GM12878 (cell line): ENCODE measurements at regions not wholly inside any gene's neighbourhood (a gene's known extent, or its start where the extent isn't known, plus 50 kb on each side); places are given as distances from the start of the nearest gene placed in this dataset.

Experiments
- ATAC-seq: fragments of 200-7000 bp; cut with Tn5 transposase; 3 replicates; pipeline ENCODE4 v1.9.1; 2020; ENCODE audit warnings: mild to moderate bottlenecking, moderate library complexity
- BruUV-seq: library from RNA; stranded (reverse); fragments of 400-500 nt; replicated peaks from 2 replicates; lab custom pipeline; 2021; lab: Mats Ljungman, UMichigan
- CTCF ChIA-PET: fragments of 300-600 bp; sonication (Branson Sonifier 250); formaldehyde crosslinking; extraction: SDS; loops from one replicate; lab custom pipeline; 2021; ENCODE audit warnings: inconsistent platforms; lab: Yijun Ruan, JAX
- POLR2A ChIA-PET: fragments of 350-600 bp; formaldehyde crosslinking; extraction: SDS; loops from one replicate; lab custom pipeline; 2021; ENCODE audit warnings: inconsistent platforms; lab: Charles Lee
- RAD21 ChIA-PET: fragments of 300-600 bp; sonication (Branson Sonifier 250); formaldehyde crosslinking; loops from one replicate; lab custom pipeline; 2023; ENCODE audit warnings: antibody characterized with exemption; ENCODE audit not compliant: unreplicated experiment; lab: Charles Lee
- SMC1A ChIA-PET: fragments of 300-600 bp; sonication (Branson Sonifier 250); formaldehyde crosslinking; loops from one replicate; lab custom pipeline; 2023; ENCODE audit not compliant: unreplicated experiment, uncharacterized antibody; lab: Charles Lee
- DNase-seq: peaks from one replicate; pipeline ENCODE4 v3.0.0-alpha.2; 2011; ENCODE audit warnings: low read depth, low spot score
- FAIRE-seq: peaks from 3 replicates; lab custom pipeline; 2011; peaks lifted over from hg19 to GRCh38; lab: Jason Lieb, UNC
- H2AFZ ChIP-seq: 2 replicates; pipeline ENCODE4 v1.6.0; 2011; ENCODE audit warnings: low read depth, low read length, control low read depth; ENCODE audit not compliant: control insufficient read depth
- H3K27ac ChIP-seq: 2 replicates; pipeline ENCODE4 v1.5.1; 2011; ENCODE audit warnings: control low read depth; ENCODE audit not compliant: control insufficient read depth, insufficient read depth
- H3K27me3 ChIP-seq, 2 experiments: replicated peaks in 1 of 2; 2 replicates each; pipeline versions ENCODE4 v1.6.0 to v1.6.1; 2011; ENCODE audit warnings: low read length in 1 of 2; ENCODE audit not compliant: control insufficient read depth in 2 of 2, insufficient read depth in 2 of 2
- H3K36me3 ChIP-seq, 2 experiments: 2 replicates each; pipeline ENCODE4 v1.5.1; 2011; ENCODE audit warnings: low read length in 1 of 2; ENCODE audit not compliant: control insufficient read depth in 2 of 2, insufficient read depth in 2 of 2
- H3K4me1 ChIP-seq: 2 replicates; pipeline ENCODE4 v1.6.1; 2011; ENCODE audit warnings: mild to moderate bottlenecking, low read length, moderate library complexity, mixed read lengths; ENCODE audit not compliant: control insufficient read depth, insufficient read depth
- H3K4me2 ChIP-seq: 2 replicates; pipeline ENCODE4 v1.6.0; 2011; ENCODE audit warnings: control low read depth; ENCODE audit not compliant: control insufficient read depth, insufficient read depth
- H3K4me3 ChIP-seq: fragments of 200-600 bp; sonication (generic); 2 replicates; pipeline ENCODE4 v1.5.1; 2016
- H3K79me2 ChIP-seq: 2 replicates; pipeline ENCODE4 v1.6.0; 2011; ENCODE audit warnings: low read length; ENCODE audit not compliant: control insufficient read depth, insufficient read depth
- H3K9ac ChIP-seq: 2 replicates; pipeline ENCODE4 v1.8.0; 2011; ENCODE audit warnings: low read length, control low read depth, mixed read lengths; ENCODE audit not compliant: control insufficient read depth, insufficient read depth
- H3K9me3 ChIP-seq: replicated peaks from 3 replicates; pipeline ENCODE4 v1.5.1; 2011; ENCODE audit warnings: mild to moderate bottlenecking, low read length; ENCODE audit not compliant: control insufficient read depth, insufficient read depth
- H4K20me1 ChIP-seq: 2 replicates; pipeline ENCODE4 v1.6.0; 2011; ENCODE audit not compliant: control insufficient read depth, insufficient read depth
- ATF7 ChIP-seq: fragments of 450-650 bp; IDR thresholded peaks from 2 replicates; pipeline ENCODE4 v1.6.1; 2016; ENCODE audit warnings: low read depth, mild to moderate bottlenecking
- CHD2 ChIP-seq: IDR thresholded peaks from 2 replicates; pipeline ENCODE4 v1.6.1; 2011; ENCODE audit warnings: low read depth, low read length, improper control_type of control experiment, borderline replicate concordance
- CREM ChIP-seq: IDR thresholded peaks from 2 replicates; pipeline ENCODE4 v1.6.1; 2014; ENCODE audit warnings: antibody characterized with exemption, low read depth
- IKZF2 ChIP-seq, 2 experiments: fragments of 450-650 bp; IDR thresholded peaks; 2 replicates each; pipeline ENCODE4 v1.6.1; 2017; ENCODE audit warnings: mild to moderate bottlenecking in 2 of 2, moderate library complexity in 2 of 2
- LARP7 ChIP-seq: fragments of 450-650 bp; IDR thresholded peaks from 2 replicates; pipeline ENCODE4 v1.6.1; 2017; ENCODE audit warnings: mild to moderate bottlenecking
- MTA2 ChIP-seq: fragments of 450-650 bp; IDR thresholded peaks from 2 replicates; pipeline ENCODE4 v1.6.1; 2016; ENCODE audit warnings: low read depth, mild to moderate bottlenecking, moderate library complexity
- MYB ChIP-seq: fragments of 150-350 bp; IDR thresholded peaks from 2 replicates; pipeline ENCODE4 v1.6.1; 2014; ENCODE audit warnings: mild to moderate bottlenecking, low read depth, low read length, borderline replicate concordance
- NFXL1 ChIP-seq: fragments of 450-650 bp; IDR thresholded peaks from 2 replicates; pipeline ENCODE4 v1.6.1; 2017; ENCODE audit warnings: antibody characterized with exemption, mild to moderate bottlenecking, borderline replicate concordance
- POLR2AphosphoS2 ChIP-seq: IDR thresholded peaks from 2 replicates; pipeline ENCODE4 v1.6.1; 2011; ENCODE audit warnings: low read depth, mild to moderate bottlenecking, low read length, improper control_type of control experiment, moderate library complexity
- RAD51 ChIP-seq: fragments of 450-650 bp; IDR thresholded peaks from 2 replicates; pipeline ENCODE4 v1.6.1; 2016; ENCODE audit warnings: moderate library complexity, mild to moderate bottlenecking, inconsistent platforms
- SMC3 ChIP-seq: IDR thresholded peaks from 2 replicates; pipeline ENCODE4 v1.6.1; 2011; ENCODE audit warnings: low read length, improper control_type of control experiment, borderline replicate concordance
- ZBED1 ChIP-seq: IDR thresholded peaks from 2 replicates; pipeline ENCODE4 v1.6.1; 2016; ENCODE audit warnings: borderline replicate concordance
- ZNF24 ChIP-seq: fragments of 450-650 bp; IDR thresholded peaks from 2 replicates; pipeline ENCODE4 v1.6.1; 2017; ENCODE audit warnings: antibody characterized with exemption, mild to moderate bottlenecking
- WGBS: methylation state at CpG from one replicate; pipeline ENCODE4 v1.1.6; 2016; ENCODE audit warnings: low lambda C conversion rate; ENCODE audit not compliant: insufficient replicate concordance, insufficient coverage; ENCODE audit errors: missing lambda C conversion rate; 5-methylcytosine and 5-hydroxymethylcytosine counted together
- in situ Hi-C: fragments of 300-500 bp; cut with MboI; formaldehyde crosslinking; loops from 9 replicates; pipeline ENCODE4 v1.14.3; 2018; ENCODE audit warnings: mixed read lengths
- intact Hi-C: fragments of 100-400 bp; cut with micrococcal nuclease; formaldehyde crosslinking; loops from one replicate; pipeline ENCODE4 v1.14.2; 2022; ENCODE audit not compliant: unreplicated experiment
- TF ChIP-seq, protein P1 (sequence below): fragments of 450-650 bp; IDR thresholded peaks from 2 replicates; pipeline ENCODE4 v1.6.1; 2017; ENCODE audit warnings: mild to moderate bottlenecking
- TF ChIP-seq, protein P2 (sequence below): fragments of 450-650 bp; IDR thresholded peaks from 2 replicates; pipeline ENCODE4 v1.6.1; 2017; ENCODE audit warnings: antibody characterized with exemption, mild to moderate bottlenecking, moderate library complexity
- TF ChIP-seq, protein P3 (sequence below): fragments of 450-650 bp; IDR thresholded peaks from 2 replicates; pipeline ENCODE4 v1.6.1; 2017; ENCODE audit warnings: mild to moderate bottlenecking, moderate library complexity

DNA sequence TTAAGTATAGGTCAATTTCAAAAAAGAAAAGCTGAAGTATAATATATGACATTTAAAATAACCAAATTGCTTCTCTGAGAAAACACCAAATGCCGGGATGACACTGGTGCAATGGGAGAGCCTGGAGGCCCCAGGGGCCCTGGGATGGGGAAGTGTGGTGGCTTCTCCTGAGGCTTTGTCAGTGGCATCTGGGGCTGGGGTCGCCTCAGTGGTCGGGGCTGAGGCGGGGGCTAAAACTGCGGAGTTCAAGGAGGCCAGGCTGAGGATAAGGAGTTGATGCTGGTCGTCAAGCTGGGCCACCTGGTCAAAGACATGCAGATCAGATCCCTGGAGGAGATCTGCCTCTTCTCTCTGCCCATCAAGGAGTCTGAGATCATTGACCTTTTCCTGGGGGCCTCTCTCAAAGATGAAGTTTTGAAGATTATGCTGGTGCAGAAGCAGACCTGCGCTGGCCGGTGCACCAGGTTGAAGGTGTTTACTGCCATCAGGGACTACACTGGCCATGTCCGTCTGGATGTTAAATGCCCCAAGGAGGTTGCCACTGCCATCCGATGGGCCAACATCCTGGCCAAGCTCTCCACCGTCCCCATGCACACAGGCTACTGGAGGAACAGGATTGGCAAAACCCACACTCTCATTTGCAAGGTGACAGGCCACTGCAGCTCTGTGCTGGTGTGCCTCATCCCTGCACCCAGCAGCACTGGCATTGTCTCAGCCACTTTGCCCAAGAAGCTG lies 660.1 kb upstream of the CCDC179 start:
- SMC1A ChIA-PET: interaction anchor here (1.3 to 1.6 kb wide), 2 partner anchors 10 to 18 kb away, joined by 3 to 4 read pairs; no protein-coding TSS in a partner anchor
- no peaks in the 10 kb centered on the region for H3K9me3 ChIP-seq
- BruUV-seq: no TSS peak
- no peak for TF ChIP-seq IKZF2 (IDR thresholded peaks at IDR 0.05)
- TF ChIP-seq MYB: no peak
- TF ChIP-seq ATF7: no peak
- no peak for TF ChIP-seq CHD2
- no peak for TF ChIP-seq NFXL1
- no peak for TF ChIP-seq MTA2
- TF ChIP-seq POLR2AphosphoS2: no peak
- TF ChIP-seq, protein P1, sequence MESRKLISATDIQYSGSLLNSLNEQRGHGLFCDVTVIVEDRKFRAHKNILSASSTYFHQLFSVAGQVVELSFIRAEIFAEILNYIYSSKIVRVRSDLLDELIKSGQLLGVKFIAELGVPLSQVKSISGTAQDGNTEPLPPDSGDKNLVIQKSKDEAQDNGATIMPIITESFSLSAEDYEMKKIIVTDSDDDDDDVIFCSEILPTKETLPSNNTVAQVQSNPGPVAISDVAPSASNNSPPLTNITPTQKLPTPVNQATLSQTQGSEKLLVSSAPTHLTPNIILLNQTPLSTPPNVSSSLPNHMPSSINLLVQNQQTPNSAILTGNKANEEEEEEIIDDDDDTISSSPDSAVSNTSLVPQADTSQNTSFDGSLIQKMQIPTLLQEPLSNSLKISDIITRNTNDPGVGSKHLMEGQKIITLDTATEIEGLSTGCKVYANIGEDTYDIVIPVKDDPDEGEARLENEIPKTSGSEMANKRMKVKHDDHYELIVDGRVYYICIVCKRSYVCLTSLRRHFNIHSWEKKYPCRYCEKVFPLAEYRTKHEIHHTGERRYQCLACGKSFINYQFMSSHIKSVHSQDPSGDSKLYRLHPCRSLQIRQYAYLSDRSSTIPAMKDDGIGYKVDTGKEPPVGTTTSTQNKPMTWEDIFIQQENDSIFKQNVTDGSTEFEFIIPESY: no peak
- TF ChIP-seq LARP7: no peak
- TF ChIP-seq ZBED1: no peak
- TF ChIP-seq, protein P2, sequence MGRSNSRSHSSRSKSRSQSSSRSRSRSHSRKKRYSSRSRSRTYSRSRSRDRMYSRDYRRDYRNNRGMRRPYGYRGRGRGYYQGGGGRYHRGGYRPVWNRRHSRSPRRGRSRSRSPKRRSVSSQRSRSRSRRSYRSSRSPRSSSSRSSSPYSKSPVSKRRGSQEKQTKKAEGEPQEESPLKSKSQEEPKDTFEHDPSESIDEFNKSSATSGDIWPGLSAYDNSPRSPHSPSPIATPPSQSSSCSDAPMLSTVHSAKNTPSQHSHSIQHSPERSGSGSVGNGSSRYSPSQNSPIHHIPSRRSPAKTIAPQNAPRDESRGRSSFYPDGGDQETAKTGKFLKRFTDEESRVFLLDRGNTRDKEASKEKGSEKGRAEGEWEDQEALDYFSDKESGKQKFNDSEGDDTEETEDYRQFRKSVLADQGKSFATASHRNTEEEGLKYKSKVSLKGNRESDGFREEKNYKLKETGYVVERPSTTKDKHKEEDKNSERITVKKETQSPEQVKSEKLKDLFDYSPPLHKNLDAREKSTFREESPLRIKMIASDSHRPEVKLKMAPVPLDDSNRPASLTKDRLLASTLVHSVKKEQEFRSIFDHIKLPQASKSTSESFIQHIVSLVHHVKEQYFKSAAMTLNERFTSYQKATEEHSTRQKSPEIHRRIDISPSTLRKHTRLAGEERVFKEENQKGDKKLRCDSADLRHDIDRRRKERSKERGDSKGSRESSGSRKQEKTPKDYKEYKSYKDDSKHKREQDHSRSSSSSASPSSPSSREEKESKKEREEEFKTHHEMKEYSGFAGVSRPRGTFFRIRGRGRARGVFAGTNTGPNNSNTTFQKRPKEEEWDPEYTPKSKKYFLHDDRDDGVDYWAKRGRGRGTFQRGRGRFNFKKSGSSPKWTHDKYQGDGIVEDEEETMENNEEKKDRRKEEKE: no peak
- no peak for TF ChIP-seq ZNF24
- TF ChIP-seq RAD51: no peak
- no peak for TF ChIP-seq SMC3
- no peak for TF ChIP-seq CREM
- TF ChIP-seq, protein P3, sequence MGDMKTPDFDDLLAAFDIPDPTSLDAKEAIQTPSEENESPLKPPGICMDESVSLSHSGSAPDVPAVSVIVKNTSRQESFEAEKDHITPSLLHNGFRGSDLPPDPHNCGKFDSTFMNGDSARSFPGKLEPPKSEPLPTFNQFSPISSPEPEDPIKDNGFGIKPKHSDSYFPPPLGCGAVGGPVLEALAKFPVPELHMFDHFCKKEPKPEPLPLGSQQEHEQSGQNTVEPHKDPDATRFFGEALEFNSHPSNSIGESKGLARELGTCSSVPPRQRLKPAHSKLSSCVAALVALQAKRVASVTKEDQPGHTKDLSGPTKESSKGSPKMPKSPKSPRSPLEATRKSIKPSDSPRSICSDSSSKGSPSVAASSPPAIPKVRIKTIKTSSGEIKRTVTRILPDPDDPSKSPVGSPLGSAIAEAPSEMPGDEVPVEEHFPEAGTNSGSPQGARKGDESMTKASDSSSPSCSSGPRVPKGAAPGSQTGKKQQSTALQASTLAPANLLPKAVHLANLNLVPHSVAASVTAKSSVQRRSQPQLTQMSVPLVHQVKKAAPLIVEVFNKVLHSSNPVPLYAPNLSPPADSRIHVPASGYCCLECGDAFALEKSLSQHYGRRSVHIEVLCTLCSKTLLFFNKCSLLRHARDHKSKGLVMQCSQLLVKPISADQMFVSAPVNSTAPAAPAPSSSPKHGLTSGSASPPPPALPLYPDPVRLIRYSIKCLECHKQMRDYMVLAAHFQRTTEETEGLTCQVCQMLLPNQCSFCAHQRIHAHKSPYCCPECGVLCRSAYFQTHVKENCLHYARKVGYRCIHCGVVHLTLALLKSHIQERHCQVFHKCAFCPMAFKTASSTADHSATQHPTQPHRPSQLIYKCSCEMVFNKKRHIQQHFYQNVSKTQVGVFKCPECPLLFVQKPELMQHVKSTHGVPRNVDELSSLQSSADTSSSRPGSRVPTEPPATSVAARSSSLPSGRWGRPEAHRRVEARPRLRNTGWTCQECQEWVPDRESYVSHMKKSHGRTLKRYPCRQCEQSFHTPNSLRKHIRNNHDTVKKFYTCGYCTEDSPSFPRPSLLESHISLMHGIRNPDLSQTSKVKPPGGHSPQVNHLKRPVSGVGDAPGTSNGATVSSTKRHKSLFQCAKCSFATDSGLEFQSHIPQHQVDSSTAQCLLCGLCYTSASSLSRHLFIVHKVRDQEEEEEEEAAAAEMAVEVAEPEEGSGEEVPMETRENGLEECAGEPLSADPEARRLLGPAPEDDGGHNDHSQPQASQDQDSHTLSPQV: no peak
- H2AFZ ChIP-seq: no peak overlapping the region
- FAIRE-seq: no peak
- H3K36me3 ChIP-seq: no peaks in the 10 kb centered on the region
- H3K27ac ChIP-seq: no peak overlapping the region
- no peak overlapping the region for H3K4me3 ChIP-seq
- ATAC-seq: no peak
- POLR2A ChIA-PET: no interaction called here
- H3K9ac ChIP-seq: no peak overlapping the region
- DNase-seq: no peak
- no peaks in the 10 kb centered on the region for H3K27me3 ChIP-seq
- 35% methylated on average over 11 of the region's 11 CpGs for WGBS
- CTCF ChIA-PET: interaction anchor here (1.1 to 1.2 kb wide), 3 partner anchors 9 to 20 kb away, joined by 3 read pairs; no protein-coding TSS in a partner anchor
- RAD21 ChIA-PET: no interaction called here
- intact Hi-C loops (no loop called here), in situ Hi-C loops (no loop called here)
- H4K20me1 ChIP-seq: no peaks in the 10 kb centered on the region
- no peaks in the 10 kb centered on the region for H3K4me1 ChIP-seq
- no peak overlapping the region for H3K4me2 ChIP-seq
- no peaks in the 10 kb centered on the region for H3K79me2 ChIP-seq
